ENCODE measurements at regions not wholly inside any gene's neighbourhood (a gene's known extent, or its start where the extent isn't known, plus 50 kb on each side); places are given as distances from the start of the nearest gene placed in this dataset.

- Histone ChIP-seq H3K4me3 (ENCODE audit: insufficient read depth, low read length, poor library complexity, severe bottlenecking) (peak overlapping the region; percentile 28), H3K79me2 (ENCODE audit: insufficient read depth, low read length) (no peaks in the 10 kb centered on the region), H3K36me3 (ENCODE audit: low read length) (no peaks in the 10 kb centered on the region), H3K9me2 (replicated peaks; ENCODE audit: insufficient read depth, low read length) (no peaks in the 10 kb centered on the region), H3K9ac (ENCODE audit: low read length) (peak overlapping the region; percentile 35), H3K9me3 (ENCODE audit: insufficient read depth, low read length) (no peaks in the 10 kb centered on the region), H3K27ac (ENCODE audit: low read depth, low read length) (peak overlapping the region; percentile 89), H3F3A (ENCODE audit: insufficient read depth) (peaks cover 17% of the 10 kb centered on the region), H3K27me3 (ENCODE audit: low read length) (no peaks in the 10 kb centered on the region), H3K4me2 (ENCODE audit: low read depth, low read length, poor library complexity, severe bottlenecking) (peak overlapping the region; percentile 55), H2AFZ (ENCODE audit: low read depth, low read length, severe bottlenecking) (peak overlapping the region; percentile 78), H4K20me1 (ENCODE audit: low read depth, low read length) (no peaks in the 10 kb centered on the region)
- TF ChIP-seq CTCF (IDR thresholded peaks at IDR 0.05; ENCODE audit: insufficient read depth, low read length, poor library complexity, severe bottlenecking) (no peak), EZH2phosphoT487 (conservative IDR thresholded peaks at IDR 0.05; ENCODE audit: low read length) (no peak)
Measured at GRCh38 chr6:159461998-159462397, 231.0 kb downstream of the SOD2 start.

- no peaks in the 10 kb centered on the region for H3K9me3 ChIP-seq (ENCODE audit: insufficient read depth, low read length)
- H3K4me3 ChIP-seq (ENCODE audit: insufficient read depth, low read length, poor library complexity, severe bottlenecking) = no peak overlapping the region
- H3F3A ChIP-seq (ENCODE audit: insufficient read depth) = peaks cover 10% of the 10 kb centered on the region
- no peaks in the 10 kb centered on the region for H3K36me3 ChIP-seq (ENCODE audit: low read length)
- peak overlapping the region; percentile 35 for H3K9ac ChIP-seq (ENCODE audit: low read length)
- H3K79me2 ChIP-seq (ENCODE audit: insufficient read depth, low read length) = no peaks in the 10 kb centered on the region
- no peaks in the 10 kb centered on the region for H3K9me2 ChIP-seq (replicated peaks; ENCODE audit: insufficient read depth, low read length)
- no peaks in the 10 kb centered on the region for H4K20me1 ChIP-seq (ENCODE audit: low read depth, low read length)
- H3K4me2 ChIP-seq (ENCODE audit: low read depth, low read length, poor library complexity, severe bottlenecking) = peak overlapping the region; percentile 55
- no peak for TF ChIP-seq EZH2phosphoT487 (conservative IDR thresholded peaks at IDR 0.05; ENCODE audit: low read length)
- TF ChIP-seq CTCF (IDR thresholded peaks at IDR 0.05; ENCODE audit: insufficient read depth, low read length, poor library complexity, severe bottlenecking) = no peak
- H2AFZ ChIP-seq (ENCODE audit: low read depth, low read length, severe bottlenecking) = peak overlapping the region; percentile 38
- peak overlapping the region; percentile 89 for H3K27ac ChIP-seq (ENCODE audit: low read depth, low read length)
- H3K27me3 ChIP-seq (ENCODE audit: low read length) = no peaks in the 10 kb centered on the region
Measured at GRCh38 chr6:159461266-159461665, 231.8 kb downstream of the SOD2 start.

- Histone ChIP-seq H3K36me3 (ENCODE audit: low read length) (no peaks in the 10 kb centered on the region), H3K9ac (ENCODE audit: low read length) (peak overlapping the region; percentile 35; the same call in 1 of the 2 replicates), H2AFZ (ENCODE audit: low read depth, low read length, severe bottlenecking) (peak overlapping the region; percentile 38), H3K27ac (ENCODE audit: low read depth, low read length) (peak overlapping the region; percentile 89), H3K9me3 (ENCODE audit: insufficient read depth, low read length) (no peaks in the 10 kb centered on the region), H3K9me2 (replicated peaks; ENCODE audit: insufficient read depth, low read length) (no peaks in the 10 kb centered on the region), H3K4me2 (ENCODE audit: low read depth, low read length, poor library complexity, severe bottlenecking) (no peak overlapping the region), H4K20me1 (ENCODE audit: low read depth, low read length) (no peaks in the 10 kb centered on the region), H3K79me2 (ENCODE audit: insufficient read depth, low read length) (no peaks in the 10 kb centered on the region), H3F3A (ENCODE audit: insufficient read depth) (peaks cover 7% of the 10 kb centered on the region), H3K27me3 (ENCODE audit: low read length) (no peaks in the 10 kb centered on the region), H3K4me3 (ENCODE audit: insufficient read depth, low read length, poor library complexity, severe bottlenecking) (no peak overlapping the region)
- no peak for TF ChIP-seq EZH2phosphoT487 (conservative IDR thresholded peaks at IDR 0.05; ENCODE audit: low read length)
- TF ChIP-seq CTCF (IDR thresholded peaks at IDR 0.05; ENCODE audit: insufficient read depth, low read length, poor library complexity, severe bottlenecking) = no peak
Measured at GRCh38 chr6:159460476-159460875, 232.6 kb downstream of the SOD2 start.

All from SU-DHL-6 (cell line).